ENCODE measurements at regions not wholly inside any gene's neighbourhood (a gene's known extent, or its start where the extent isn't known, plus 50 kb on each side); places are given as distances from the start of the nearest gene placed in this dataset.
"Not testable (repeated sequence)": the region's sequence is repeated elsewhere in the genome, so short reads cannot be mapped to it uniquely, and the experiment has no call there.

DNA sequence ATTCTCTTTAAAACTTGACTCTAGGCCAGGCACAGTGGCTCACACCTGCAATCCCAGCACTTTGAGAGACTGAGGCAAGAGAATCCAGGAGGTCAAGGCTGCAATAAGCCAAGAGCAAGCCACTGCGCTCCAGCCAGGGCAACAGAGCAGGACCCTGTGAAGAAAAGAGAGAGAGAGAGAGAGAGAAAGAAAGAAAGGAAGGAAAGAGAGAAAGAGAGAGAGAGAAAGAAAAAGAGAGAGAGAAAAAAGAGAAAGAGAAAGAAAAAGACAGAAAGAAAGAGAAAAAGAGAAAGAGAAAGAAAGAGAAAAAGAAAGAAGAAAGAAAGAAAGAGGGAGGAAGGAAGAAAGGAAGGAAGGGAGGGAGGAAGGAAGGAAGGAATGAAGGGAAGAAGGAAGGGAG is 76.7 kb downstream of the RIN2 start:
- DNase-seq (ENCODE audit: low read depth) = no peak

DNA sequence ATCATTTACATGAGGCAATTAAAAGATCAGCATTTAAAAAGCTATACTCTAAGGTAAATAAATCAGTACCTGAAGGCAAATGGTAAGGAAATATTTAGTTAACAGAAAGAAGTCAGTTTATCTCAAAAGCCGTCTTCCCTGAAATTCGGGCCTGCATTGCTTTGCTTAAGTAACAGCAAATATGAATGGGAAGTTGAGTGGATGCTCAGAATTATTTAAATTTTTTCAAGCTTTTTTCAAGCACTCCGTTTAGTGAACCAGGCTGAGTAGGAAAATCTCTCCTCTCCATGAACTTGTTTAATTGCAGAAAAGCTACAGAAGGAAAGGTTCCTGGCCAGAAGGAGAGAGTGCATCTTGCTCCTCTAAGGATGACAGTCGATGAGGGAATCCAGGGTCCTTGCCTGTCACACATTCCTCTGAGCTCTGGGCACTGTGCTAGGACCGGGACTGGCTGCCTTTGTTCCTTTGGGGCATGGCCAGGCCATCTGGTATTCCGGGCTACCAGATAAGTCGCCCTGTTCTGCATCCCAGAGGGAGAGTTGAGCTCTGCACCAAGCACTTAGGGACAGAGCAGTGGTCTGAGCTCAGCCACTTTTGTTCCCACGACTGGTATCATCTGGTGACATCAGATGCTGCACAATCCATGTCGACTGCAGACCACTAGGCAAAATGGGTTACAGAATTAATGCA is 77.6 kb downstream of the RIN2 start:
- no peak for DNase-seq (ENCODE audit: low read depth)

DNA sequence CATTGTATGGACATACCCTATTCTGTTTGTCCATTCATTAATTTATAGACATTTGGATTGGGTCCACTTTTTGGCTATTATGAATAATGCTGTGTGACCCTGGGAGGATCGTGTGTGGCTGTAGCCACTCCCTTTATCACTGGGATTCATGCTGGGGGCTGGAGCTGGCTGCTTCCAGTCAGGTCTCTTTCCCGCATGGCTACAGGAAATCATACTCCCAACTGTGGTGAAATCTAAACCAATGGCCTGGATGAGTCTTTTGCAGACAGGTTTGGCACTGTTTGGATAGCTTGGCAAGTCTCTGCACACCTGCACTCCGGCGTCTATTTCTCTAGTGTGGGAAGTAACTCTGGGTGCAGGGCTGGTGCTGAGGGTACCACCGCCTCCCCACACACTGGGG is 80.4 kb downstream of the RIN2 start:
- DNase-seq (ENCODE audit: low read depth) = no peak

DNA sequence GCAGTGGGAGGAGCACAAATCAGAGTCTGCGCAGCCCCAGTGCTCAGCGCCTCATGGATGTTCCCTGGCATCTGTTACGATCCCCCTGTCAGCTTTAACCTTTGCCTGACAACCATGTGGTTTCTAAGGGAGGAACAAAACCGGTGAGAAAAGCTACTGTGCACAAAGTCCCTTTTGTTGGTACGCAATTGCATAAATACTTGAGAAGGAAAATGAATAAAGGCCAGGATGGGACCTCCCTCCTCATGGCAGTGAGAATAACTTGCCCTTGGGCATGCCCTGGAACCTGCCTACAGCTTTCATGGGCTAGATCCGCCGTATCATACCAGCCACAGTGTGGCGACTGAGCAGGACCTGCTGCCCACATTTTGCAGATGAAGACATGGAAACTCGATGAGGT is 81.0 kb downstream of the RIN2 start:
- DNase-seq (ENCODE audit: low read depth) = no peak

DNA sequence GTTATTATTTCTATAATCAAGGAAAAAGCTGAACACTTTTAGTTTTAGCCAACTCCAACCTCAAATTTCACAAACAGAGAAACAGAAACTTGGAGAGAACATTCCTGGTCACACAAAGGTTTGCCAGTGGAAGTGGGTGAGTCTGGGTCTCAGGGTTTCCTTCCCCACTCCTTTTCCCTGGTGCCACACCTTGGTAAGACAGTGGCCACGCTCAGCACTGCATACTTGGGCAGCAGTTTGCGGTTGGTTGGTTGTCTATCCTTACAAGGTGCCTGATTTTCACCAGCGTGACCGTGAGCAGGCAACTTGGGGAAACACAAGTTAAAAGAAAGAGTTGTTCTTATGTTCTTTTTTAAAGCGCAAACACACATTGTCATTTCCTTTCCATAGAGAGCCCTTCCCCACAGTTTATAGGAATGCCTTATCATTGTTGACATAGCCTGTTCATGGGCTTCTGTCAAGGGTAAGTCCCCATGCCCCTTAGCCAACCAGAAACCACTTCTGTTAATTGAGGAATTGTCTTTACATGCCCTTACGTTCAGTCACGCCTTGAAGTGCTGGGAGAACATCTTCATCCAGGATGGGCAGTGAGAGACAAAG is 82.2 kb downstream of the RIN2 start:
- no peak for DNase-seq (ENCODE audit: low read depth)

DNA sequence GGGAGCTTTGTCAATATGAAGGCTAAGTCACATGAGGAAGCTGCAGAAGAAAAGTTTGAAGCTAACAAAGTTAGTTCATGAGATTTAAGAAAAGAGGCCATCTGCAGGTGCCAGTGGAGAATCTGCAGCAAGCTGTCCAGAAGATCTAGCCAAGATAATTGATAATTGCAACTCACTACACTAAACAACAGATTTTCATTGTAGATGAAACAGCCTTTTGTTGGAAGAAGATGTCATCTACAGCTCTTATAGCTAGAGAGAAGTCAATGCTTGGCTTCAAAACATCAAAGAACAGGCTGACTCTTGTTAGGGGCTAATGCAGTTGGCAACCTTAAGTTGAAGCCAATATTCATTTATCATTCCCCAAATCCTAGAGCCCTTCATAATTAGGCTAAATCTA is 83.7 kb downstream of the RIN2 start:
- no peak for DNase-seq (ENCODE audit: low read depth)

DNA sequence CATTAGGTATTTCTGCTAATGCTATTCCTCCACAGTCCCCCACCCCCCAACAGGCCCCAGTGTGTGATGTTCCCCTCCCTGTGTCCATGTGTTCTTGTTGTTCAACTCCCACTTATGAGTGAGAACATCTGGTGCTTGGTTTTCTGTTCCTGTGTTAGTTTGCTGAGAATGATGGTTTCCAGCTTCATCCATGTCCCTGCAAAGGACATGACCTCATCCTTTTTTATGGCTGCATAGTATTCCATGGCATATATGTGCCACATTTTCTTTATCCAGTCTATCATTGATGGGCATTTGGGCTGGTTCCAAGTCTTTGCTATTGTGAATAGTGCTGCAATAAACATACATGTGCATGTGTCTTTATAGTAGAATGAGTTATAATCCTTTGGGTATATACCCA is 86.8 kb downstream of the RIN2 start:
- DNase-seq (ENCODE audit: low read depth) = not testable (repeated sequence)

DNA sequence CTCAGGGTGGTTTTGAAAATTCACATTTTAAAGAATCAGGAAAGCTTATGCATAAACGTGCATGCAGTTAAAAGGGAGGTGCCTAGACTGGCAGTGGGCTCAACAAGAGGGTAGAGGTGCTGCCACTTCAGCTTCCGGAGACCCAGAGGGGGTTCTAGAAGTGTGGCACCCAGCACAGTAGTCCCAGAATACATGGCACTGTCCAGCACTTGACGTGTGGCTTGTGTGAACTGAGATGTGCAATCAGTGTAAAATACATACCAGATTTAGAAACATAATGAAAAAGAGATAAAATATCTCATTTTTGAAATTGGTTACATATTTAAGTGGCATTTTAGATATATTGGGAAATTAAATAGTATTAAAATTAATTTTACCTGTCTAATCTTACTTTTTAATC is 89.3 kb downstream of the RIN2 start:
- no peak for DNase-seq (ENCODE audit: low read depth)

DNA sequence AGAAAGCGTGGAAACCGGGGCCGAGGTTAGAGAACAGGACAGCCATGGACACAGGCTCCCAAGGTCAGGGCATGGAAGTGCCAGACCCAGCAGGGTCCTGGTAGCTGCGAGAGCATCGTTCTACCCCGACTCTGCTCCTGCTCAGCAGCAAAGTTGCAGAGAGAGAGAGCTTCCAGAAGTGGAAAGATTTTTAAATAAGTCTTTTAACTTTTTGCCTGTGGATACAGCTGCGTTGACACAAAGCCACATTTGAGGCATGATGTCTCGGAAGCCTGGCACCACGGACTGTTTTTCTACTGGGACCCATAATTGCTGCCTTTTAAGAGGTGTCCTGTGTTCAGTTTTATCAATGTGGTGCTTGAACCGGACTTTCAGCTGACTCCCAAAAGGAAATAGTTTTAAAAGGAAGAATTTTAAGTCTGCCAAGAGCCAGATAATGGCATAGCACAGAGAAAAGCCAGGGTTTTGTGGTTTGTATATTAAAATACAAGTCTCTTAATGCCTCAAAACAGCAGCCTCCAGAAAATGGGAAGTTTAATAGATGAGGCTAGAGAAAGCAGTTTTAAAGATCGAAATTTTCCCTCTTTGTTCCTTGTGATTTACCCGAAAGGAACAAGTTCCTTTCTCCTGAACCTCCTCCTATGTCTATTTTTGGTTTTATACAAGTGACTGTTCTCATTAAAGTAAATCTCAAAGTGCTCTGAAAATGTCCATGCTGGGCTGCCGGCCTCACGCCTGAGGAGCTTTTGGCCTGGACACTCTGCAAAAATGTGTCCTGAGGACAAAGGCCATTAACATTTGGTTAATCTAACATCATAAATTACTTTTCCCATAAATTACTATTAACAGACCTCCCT is 91.5 kb downstream of the RIN2 start:
- DNase-seq (ENCODE audit: low read depth) = no peak

DNA sequence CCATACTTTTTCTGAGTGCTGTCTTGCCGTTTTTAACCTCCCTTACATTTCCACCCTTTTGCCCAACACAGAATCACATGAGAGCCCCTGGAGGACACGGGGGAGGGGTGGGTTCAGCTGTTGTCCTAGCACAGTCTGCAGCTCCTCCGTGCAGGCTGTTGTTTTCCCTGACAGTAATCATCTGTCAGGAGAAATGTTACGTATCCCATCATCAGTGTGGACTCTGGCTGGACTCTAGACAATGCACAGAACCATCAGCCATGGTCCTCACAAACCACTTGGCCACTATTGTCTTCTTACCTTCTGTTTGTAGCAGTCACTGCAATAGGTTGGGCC is 92.1 kb downstream of the RIN2 start:
- no peak for DNase-seq (ENCODE audit: low read depth)

DNA sequence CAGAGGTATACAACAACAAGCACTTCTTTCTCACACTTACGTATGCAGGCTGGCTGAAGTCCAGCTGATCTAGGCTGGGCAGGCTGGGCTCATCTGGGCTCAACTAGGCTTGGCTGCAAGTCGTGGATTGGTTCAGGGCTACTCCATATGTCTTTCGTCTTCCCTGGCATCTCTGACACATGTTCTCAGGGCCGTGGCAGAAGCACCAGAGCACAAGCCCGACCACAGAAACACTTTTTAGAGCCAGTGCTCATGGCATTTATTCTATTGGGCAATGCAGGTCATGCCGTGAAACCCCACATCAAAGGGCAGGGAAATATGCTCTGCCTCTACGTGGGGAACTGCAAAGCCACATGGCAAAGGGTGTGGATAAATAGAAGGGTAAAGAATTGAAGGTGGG is 93.8 kb downstream of the RIN2 start:
- no peak for DNase-seq (ENCODE audit: low read depth)

DNA sequence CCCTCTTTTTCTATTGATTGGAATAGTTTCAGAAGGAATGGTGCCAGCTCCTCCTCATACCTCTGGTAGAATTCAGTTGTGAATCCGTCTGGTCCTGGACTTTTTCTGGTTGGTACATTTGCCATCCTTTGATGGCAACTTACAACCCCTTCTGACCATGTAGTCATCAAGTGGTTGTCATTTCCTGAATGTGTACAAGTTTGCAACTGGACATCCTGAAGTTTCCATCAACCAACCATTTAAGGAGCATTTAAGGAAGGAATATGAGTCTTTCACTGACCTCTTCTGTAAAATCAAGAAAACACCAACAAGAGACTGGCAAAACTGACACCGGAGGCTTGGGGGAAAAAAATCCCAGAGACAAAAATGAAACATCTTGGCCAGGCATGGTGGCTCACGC is 97.4 kb downstream of the RIN2 start:
- no peak for DNase-seq (ENCODE audit: low read depth)

DNA sequence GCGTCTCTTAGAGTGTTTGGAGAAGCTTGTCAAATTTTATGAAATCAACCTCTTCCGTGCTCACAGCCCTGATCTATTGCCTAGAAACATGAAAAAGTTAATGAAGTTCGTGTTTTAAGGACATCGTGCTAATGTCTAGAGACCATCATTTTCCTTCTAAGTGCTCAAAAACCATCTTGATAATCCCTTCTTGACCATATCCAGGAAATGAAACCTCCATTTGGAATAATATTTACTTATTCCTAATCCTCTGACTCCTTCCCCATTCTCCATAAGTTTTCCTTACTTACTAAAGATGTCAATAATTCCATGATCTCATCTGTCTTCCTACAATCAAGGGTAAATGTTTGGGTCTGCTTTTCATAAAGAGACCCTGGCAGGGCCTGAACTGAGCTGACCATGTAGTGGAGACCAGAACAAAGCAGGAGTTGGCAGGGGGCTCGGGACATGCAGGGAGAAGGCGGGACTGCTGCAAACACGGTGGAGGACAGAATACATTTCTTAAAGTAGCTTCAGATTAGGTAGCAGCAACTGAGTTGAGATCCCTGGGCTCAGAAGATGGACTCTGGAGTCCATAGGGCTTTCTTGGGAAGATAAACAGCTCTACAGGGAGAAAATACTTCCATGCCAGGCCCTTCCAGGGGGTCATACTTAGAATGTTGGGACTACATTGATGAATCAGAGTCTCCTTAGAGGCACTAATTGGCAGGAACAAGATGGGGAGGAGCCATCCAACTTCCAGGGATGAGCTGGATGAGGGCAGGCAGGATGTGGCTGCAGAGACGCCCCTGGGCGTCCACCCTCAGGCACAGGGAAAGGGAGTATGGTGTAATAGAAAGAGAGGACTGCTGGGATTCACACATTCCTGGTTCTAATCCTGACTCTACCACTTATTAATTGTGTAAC is 100.7 kb downstream of the RIN2 start:
- DNase-seq (ENCODE audit: low read depth) = no peak

DNA sequence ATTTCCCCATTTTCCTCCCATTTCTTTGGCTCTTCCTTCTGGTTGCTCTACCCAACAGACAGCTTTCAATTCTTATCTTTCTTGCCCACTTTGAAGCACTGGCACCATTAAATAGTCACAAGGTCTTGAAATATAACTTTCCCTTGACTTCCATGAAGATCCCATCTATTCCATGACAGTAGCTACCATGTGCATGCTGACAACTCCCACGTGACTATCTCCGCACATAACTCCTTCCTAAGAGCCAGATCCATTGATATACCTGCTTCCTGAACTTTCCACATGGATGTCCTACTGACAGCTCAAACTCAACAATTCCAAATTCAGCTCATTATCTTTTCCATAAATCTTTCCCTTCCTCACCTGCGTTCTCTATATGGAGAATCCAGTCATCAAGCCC is 101.4 kb downstream of the RIN2 start:
- DNase-seq (ENCODE audit: low read depth) = no peak

DNA sequence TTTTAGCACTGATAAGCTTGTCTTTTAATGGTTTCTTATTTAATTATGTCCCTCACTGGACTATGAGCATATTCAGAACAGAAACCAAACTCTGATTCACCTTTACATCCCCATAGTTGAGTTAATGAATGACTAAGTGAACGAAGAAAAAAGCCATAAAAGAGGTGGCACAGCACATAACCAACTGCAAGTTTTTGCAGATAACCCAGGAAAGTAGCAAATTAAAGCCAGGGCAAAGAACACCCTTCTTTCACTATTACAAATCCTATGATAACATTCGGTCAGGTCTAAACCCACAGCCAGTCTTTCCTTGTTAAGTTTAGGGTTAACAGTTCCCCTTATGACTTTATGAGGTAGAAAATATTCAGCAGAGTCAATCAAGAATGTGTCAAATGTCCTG is 102.7 kb downstream of the RIN2 start:
- no peak for DNase-seq (ENCODE audit: low read depth)

DNA sequence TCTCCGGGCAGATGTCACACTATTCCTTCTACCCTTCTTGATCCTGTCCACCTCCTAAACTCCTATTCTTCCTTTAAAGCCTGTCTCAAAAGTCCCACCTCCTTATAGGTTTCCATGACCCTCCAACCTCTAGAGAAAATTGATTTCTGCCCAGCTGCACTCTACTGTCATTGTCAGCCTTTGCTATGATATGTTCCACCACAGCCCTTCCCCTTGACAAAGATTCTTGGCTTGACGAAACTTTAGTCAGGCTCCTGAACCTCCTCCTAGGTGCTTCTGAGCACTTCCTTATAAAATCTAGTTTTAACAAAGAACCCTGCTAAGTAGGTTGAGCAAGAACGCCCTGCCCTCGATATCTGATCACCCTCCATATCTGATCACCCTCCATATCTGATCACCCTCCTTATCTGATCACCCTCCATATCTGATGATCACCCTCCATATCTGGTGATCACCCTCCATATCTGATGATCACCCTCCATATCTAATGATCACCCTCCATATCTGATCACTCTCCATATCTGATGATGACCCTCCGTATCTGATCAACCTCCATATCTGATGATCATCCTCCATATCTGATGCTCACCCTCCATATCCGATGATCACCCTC is 103.2 kb downstream of the RIN2 start:
- no peak for DNase-seq (ENCODE audit: low read depth)

DNA sequence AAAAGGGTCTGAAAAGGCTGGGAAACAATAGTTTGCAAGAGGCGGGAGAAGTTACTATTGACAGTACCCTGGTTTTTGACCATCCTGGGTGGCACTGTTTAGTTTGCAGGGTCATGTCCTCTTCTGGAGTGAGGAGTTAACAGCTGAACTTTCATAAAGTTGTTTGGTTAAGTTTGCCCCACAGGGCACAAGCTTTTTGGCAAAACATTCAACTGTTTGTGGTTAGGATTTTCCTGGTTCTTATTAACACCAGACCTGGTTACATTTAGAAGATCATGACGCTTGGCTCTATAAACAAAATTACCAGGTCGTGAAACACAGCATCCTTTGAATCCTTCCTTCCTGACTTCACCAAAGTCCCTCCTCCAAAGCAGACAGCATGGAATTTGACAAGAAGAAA is 106.1 kb downstream of the RIN2 start:
- no peak for DNase-seq (ENCODE audit: low read depth)

DNA sequence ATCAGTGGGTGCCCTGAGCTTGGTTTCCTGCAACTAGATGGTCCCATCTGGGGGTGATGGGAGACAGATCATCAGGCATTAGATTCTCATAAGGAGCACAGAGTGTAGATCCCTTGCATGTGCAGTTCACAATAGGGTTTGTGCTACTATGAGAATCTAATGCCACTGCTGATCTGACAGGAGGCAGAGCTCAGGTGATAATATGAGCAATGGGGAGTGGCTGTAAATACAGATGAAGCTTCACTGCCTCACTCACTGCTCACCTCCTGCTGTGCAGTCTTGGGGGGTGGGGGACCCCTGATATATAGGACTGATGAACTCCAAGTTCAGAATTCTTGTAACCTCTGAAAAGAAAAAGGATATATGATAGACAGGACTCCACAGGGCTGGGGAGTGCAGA is 108.0 kb downstream of the RIN2 start:
- DNase-seq (ENCODE audit: low read depth) = no peak

DNA sequence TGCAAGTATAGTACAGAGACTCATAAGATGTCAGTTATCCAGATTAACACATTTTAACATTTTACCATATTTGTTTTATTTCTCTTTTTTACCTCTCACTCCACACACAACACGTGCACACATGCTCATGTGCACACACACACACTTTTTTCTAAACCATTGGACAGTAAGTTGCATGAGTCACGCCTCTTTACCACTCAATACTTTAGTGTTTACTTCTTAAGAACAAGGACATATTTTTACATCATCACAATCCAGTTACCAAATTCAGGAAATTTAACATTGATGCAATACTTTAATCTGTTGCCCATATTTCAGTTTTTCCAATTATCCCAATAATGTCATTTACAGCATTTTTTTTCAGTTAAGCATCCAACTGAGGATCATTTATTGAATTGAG is 109.0 kb downstream of the RIN2 start:
- no peak for DNase-seq (ENCODE audit: low read depth)

DNA sequence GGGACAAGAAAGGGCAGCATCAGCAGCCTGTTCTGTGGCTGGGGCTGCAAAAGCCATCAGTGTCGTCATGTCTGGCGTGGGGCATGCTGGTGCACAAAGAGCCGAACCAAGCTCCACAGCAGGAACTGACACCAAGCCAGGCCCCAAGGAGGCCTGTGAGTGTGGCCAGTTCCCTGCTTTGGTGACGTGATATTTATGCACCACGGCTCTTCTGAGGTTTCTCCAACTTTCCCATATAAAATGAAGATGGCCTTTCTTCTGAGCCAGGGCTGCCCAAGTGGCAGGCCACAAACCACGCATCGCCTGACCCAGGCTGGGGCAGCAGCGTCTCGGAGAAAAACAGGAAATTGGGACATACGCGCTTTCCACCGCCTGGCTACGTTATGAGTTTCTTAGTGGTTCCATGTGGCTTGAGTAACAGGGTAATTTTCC is 109.9 kb downstream of the RIN2 start:
- no peak for DNase-seq (ENCODE audit: low read depth)

DNA sequence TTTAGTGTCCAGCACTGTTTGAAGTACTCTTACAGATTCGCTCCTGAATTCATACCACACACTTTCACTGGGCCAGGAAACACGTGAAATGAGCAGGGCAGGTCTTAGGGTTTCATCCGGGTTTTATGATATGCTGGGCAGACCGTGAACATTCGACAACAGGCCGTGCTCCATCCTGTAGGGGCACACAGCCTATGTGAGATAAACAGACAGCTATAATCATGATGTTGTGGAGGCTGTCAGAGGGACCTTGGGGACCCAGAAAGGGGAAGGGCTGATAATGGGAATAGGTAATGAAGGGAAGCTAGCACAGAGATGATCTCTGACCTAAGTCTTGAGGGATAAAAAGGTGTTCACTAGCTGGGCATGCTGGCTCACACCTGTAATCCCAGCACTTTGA is 110.4 kb downstream of the RIN2 start:
- no peak for DNase-seq (ENCODE audit: low read depth)

DNA sequence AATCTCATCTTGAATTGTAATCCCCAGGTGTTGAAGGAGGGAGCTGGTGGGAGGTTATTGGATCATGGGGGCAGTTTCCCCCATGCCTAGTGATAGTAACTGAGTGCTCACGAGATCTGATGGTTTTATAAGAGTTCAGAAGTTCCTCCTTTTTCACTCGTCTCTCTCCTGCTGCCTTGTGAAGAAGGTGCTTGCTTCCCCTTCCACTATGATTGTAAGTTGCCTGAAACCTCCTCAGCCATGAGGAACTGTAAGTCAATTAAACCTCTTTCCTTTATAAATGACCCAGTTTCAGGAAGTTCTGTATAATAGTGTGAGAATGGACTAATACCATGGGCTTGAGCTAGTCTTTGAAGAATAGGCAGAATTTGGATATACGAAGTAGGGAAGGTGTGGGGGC is 113.9 kb downstream of the RIN2 start:
- no peak for DNase-seq (ENCODE audit: low read depth)

Measured in activated T-helper 1 cell treated with Interleukin-2 at 50 U/mL for 16 hours (primary cell).